Suprapubic skin (tissue), 4 donors: ENCODE measurements at regions not wholly inside any gene's neighbourhood (a gene's known extent, or its start where the extent isn't known, plus 50 kb on each side); places are given as distances from the start of the nearest gene placed in this dataset.

ENCODE experiments used
- CTCF ChIP-seq, 2 donors: fragments of 200-600 bp in 1 of 2; fragments of 450-650 bp in 1 of 2; sonication (generic) in 1 of 2; IDR thresholded peaks; one replicate each; pipeline ENCODE4 v1.5.1; 2016 to 2019; ENCODE audit warnings: antibody characterized with exemption in 2 of 2, mild to moderate bottlenecking in 1 of 2, moderate library complexity in 1 of 2
- EP300 ChIP-seq: sonication (generic); formaldehyde crosslinking; IDR thresholded peaks from one replicate; pipeline ENCODE4 v1.6.1; 2017; ENCODE audit warnings: antibody characterized with exemption
- POLR2A ChIP-seq, 2 donors: fragments of 450-650 bp; IDR thresholded peaks; one replicate each; pipeline ENCODE4 v1.6.1; 2017; ENCODE audit warnings: antibody characterized with exemption in 2 of 2, mild to moderate bottlenecking in 2 of 2, moderate library complexity in 2 of 2
- POLR2AphosphoS5 ChIP-seq, 3 donors: sonication (generic); formaldehyde crosslinking; IDR thresholded peaks; one replicate each; pipeline ENCODE4 v1.6.1; 2017; ENCODE audit warnings: antibody characterized with exemption in 3 of 3

DNA sequence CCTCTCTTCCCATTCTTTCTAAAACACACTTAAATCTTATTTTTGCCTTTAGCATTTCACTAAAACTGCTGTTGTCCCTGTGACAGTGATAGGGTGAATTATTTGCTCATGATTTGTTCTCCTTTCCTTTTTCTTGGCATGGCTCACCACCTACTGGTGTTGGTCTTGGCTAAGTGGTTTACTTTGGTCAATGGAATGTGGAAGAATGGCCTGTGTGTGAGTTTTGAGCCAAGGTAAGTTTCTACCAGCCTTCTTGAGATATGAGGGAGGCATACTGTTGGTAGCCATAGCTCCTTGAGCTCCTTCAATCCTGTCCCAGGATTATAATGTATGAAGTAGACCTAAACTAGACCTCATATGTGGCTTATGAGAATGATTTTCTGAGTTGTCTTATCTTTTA lies 506.3 kb upstream of the RAG2 start:
- TF ChIP-seq CTCF (IDR thresholded peaks at IDR 0.05) (no peak), POLR2A (IDR thresholded peaks at IDR 0.05) (no peak), POLR2AphosphoS5 (IDR thresholded peaks at IDR 0.05) (no peak), EP300 (no peak)
